ENCODE measurements at regions not wholly inside any gene's neighbourhood (a gene's known extent, or its start where the extent isn't known, plus 50 kb on each side); places are given as distances from the start of the nearest gene placed in this dataset.
"Not testable (repeated sequence)": the region's sequence is repeated elsewhere in the genome, so short reads cannot be mapped to it uniquely, and the experiment has no call there.

GRCh38 chr13:76245211-76245610 lies 609.1 kb downstream of the LMO7 start:
- Histone ChIP-seq H3K4me3 (no peak overlapping the region), H3K27ac (replicated peaks) (no peak overlapping the region), H3K27me3 (ENCODE audit: low read depth) (no peaks in the 10 kb centered on the region), H3K4me1 (peaks cover 7% of the 10 kb centered on the region), H3K9me3 (replicated peaks) (no peaks in the 10 kb centered on the region), H3K36me3 (no peaks in the 10 kb centered on the region)
- intact Hi-C loops (cut with micrococcal nuclease): no loop called here
- no peak for TF ChIP-seq CTCF (IDR thresholded peaks at IDR 0.05; ENCODE audit: borderline replicate concordance)
- no peak for DNase-seq

- H3K27ac ChIP-seq (replicated peaks); H3K27me3 ChIP-seq (ENCODE audit: low read depth); H3K36me3 ChIP-seq; intact Hi-C loops (cut with micrococcal nuclease); H3K9me3 ChIP-seq (replicated peaks); H3K4me3 ChIP-seq; DNase-seq: not testable (repeated sequence)
- H3K4me1 ChIP-seq: peaks cover 11% of the 10 kb centered on the region
These were observed 607.0 kb downstream of the LMO7 start for GRCh38 chr13:76243120-76243519.

- peak overlapping the region; percentile 52 for H3K27ac ChIP-seq (replicated peaks)
- no peak for DNase-seq
- H3K4me1 ChIP-seq: peaks cover 4% of the 10 kb centered on the region
- no peak overlapping the region for H3K4me3 ChIP-seq
- no peaks in the 10 kb centered on the region for H3K36me3 ChIP-seq
- H3K27me3 ChIP-seq (ENCODE audit: low read depth): no peaks in the 10 kb centered on the region
- intact Hi-C loops (cut with micrococcal nuclease): no loop called here
- H3K9me3 ChIP-seq (replicated peaks): no peaks in the 10 kb centered on the region
- TF ChIP-seq CTCF (IDR thresholded peaks at IDR 0.05; ENCODE audit: borderline replicate concordance): no peak
These were observed 603.0 kb downstream of the LMO7 start for GRCh38 chr13:76239031-76239680.

GRCh38 chr13:76231522-76232167 lies 595.5 kb downstream of the LMO7 start:
- Histone ChIP-seq H3K36me3 (no peaks in the 10 kb centered on the region), H3K27me3 (ENCODE audit: low read depth) (no peaks in the 10 kb centered on the region), H3K27ac (replicated peaks) (no peak overlapping the region), H3K9me3 (replicated peaks) (no peaks in the 10 kb centered on the region), H3K4me3 (no peak overlapping the region), H3K4me1 (peaks cover 5% of the 10 kb centered on the region)
- intact Hi-C loops (cut with micrococcal nuclease): no loop called here
- no peak for DNase-seq
- TF ChIP-seq CTCF (IDR thresholded peaks at IDR 0.05; ENCODE audit: borderline replicate concordance): no peak

- Histone ChIP-seq H3K27me3 (ENCODE audit: low read depth) (no peaks in the 10 kb centered on the region), H3K4me3 (no peak overlapping the region), H3K36me3 (no peaks in the 10 kb centered on the region), H3K27ac (replicated peaks) (no peak overlapping the region), H3K9me3 (replicated peaks) (no peaks in the 10 kb centered on the region), H3K4me1 (peaks cover 18% of the 10 kb centered on the region)
- intact Hi-C loops (cut with micrococcal nuclease): loop anchor here (10.0 kb wide), 1 partner anchor 246 kb away; no protein-coding TSS in a partner anchor
- no peak for TF ChIP-seq CTCF (IDR thresholded peaks at IDR 0.05; ENCODE audit: borderline replicate concordance)
- no peak for DNase-seq
These were observed 593.2 kb downstream of the LMO7 start for GRCh38 chr13:76229281-76229680.

- Histone ChIP-seq H3K27ac (replicated peaks) (no peak overlapping the region), H3K9me3 (replicated peaks) (no peaks in the 10 kb centered on the region), H3K36me3 (no peaks in the 10 kb centered on the region), H3K4me1 (peaks cover 18% of the 10 kb centered on the region), H3K27me3 (ENCODE audit: low read depth) (no peaks in the 10 kb centered on the region), H3K4me3 (no peak overlapping the region)
- no peak for TF ChIP-seq CTCF (IDR thresholded peaks at IDR 0.05; ENCODE audit: borderline replicate concordance)
- DNase-seq: no peak
- intact Hi-C loops (cut with micrococcal nuclease): loop anchor here (10.0 kb wide), 1 partner anchor 248 kb away; no protein-coding TSS in a partner anchor
These were observed 590.8 kb downstream of the LMO7 start for GRCh38 chr13:76226941-76227340.

All from left ventricle myocardium inferior (tissue), 1 donor.